ENCODE measurements at regions not wholly inside any gene's neighbourhood (a gene's known extent, or its start where the extent isn't known, plus 50 kb on each side); places are given as distances from the start of the nearest gene placed in this dataset.

GRCh38 chr7:108650467-108650866, 80.8 kb downstream of the DNAJB9 start (continued):
- TF ChIP-seq UBTF (CRISPR knock-in tag; IDR thresholded peaks at IDR 0.05) (no peak), MTA1 (CRISPR knock-in tag; IDR thresholded peaks at IDR 0.05; ENCODE audit: borderline replicate concordance) (no peak), ZNF639 (CRISPR knock-in tag; conservative IDR thresholded peaks at IDR 0.05) (no peak), NFE2L2 (IDR thresholded peaks at IDR 0.05; ENCODE audit: low read length) (peak; percentile 94), MAFK (conservative IDR thresholded peaks at IDR 0.05 in 1 of 2, IDR thresholded peaks at IDR 0.05 in 1 of 2; ENCODE audit: low read length in 2 of 2) (peak; percentile 64 to 76), ZHX2 (IDR thresholded peaks at IDR 0.05; ENCODE audit: low read depth) (no peak), ZHX2 (CRISPR knock-in tag; IDR thresholded peaks at IDR 0.05; ENCODE audit: borderline replicate concordance) (no peak)
